ENCODE measurements at regions not wholly inside any gene's neighbourhood (a gene's known extent, or its start where the extent isn't known, plus 50 kb on each side); places are given as distances from the start of the nearest gene placed in this dataset.

- DNase-seq (ENCODE audit: low spot score): no peak
- Histone ChIP-seq H3K9ac (ENCODE audit: low read depth, low read length, poor library complexity) (no peak overlapping the region), H3K9me3 (replicated peaks in 1 of 2; ENCODE audit: control insufficient read depth in 2 of 2, insufficient read depth in 1 of 2, low read depth in 1 of 2, low read length in 2 of 2) (no peaks in the 10 kb centered on the region), H2AK5ac (ENCODE audit: low read depth, low read length) (no peak overlapping the region), H2BK5ac (ENCODE audit: low read length) (no peak overlapping the region), H2BK120ac (ENCODE audit: low read depth, low read length) (no peak overlapping the region), H3K27me3 (ENCODE audit: control insufficient read depth in 3 of 3, insufficient read depth in 3 of 3, low read depth in 1 of 3, low read length in 3 of 3) (peaks cover 0 to 10% (median 0%) of the 10 kb centered on the region in 3 experiments), H3K27ac (replicated peaks; ENCODE audit: low read length) (no peak overlapping the region), H3K79me1 (ENCODE audit: low read depth, low read length) (no peaks in the 10 kb centered on the region), H3K4ac (ENCODE audit: low read length) (no peak overlapping the region), H4K8ac (ENCODE audit: low read depth, low read length) (no peak overlapping the region), H3K23ac (ENCODE audit: low read depth, low read length, poor library complexity) (no peak overlapping the region), H4K91ac (ENCODE audit: low read depth, low read length, poor library complexity) (no peak overlapping the region), H3K36me3 (replicated peaks in 1 of 2; ENCODE audit: control insufficient read depth in 2 of 2, insufficient read depth in 2 of 2, low read length in 2 of 2) (no peaks in the 10 kb centered on the region), H2BK12ac (ENCODE audit: low read length) (no peak overlapping the region), H3K18ac (ENCODE audit: low read length) (no peak overlapping the region), H3K4me3 (ENCODE audit: low read length in 2 of 2) (no peak overlapping the region), H2AFZ (ENCODE audit: low read length) (no peak overlapping the region), H2BK15ac (ENCODE audit: low read length) (no peak overlapping the region), H3K14ac (ENCODE audit: low read length) (no peak overlapping the region), H3K4me2 (ENCODE audit: insufficient read depth, low read length, poor library complexity, severe bottlenecking) (no peak overlapping the region), H3K4me1 (ENCODE audit: control insufficient read depth in 2 of 2, insufficient read depth in 1 of 2, low read depth in 1 of 2, low read length in 2 of 2) (peaks cover 0 to 4% of the 10 kb centered on the region in 2 donors)
- WGBS, 2 donors (ENCODE audit: extremely low coverage in 2 of 2, insufficient read length in 2 of 2, insufficient replicate concordance in 1 of 2): no CpG with 5 or more reads among the region's 4 CpGs
Measured at GRCh38 chr1:55311979-55312378, 96.8 kb upstream of the USP24 start.

- no peak overlapping the region for H2BK15ac ChIP-seq (ENCODE audit: low read length)
- H2BK5ac ChIP-seq (ENCODE audit: low read length): no peak overlapping the region
- no peaks in the 10 kb centered on the region for H3K79me1 ChIP-seq (ENCODE audit: low read depth, low read length)
- no peak overlapping the region for H3K4me2 ChIP-seq (ENCODE audit: insufficient read depth, low read length, poor library complexity, severe bottlenecking)
- WGBS, 2 donors (ENCODE audit: extremely low coverage in 2 of 2, insufficient read length in 2 of 2, insufficient replicate concordance in 1 of 2): no CpG with 5 or more reads among the region's 7 CpGs
- H3K14ac ChIP-seq (ENCODE audit: low read length): no peak overlapping the region
- no peak overlapping the region for H4K8ac ChIP-seq (ENCODE audit: low read depth, low read length)
- H3K27ac ChIP-seq (replicated peaks; ENCODE audit: low read length): no peak overlapping the region
- H3K4me3 ChIP-seq (ENCODE audit: low read length in 2 of 2): no peak overlapping the region
- no peaks in the 10 kb centered on the region for H3K9me3 ChIP-seq (replicated peaks in 1 of 2; ENCODE audit: control insufficient read depth in 2 of 2, insufficient read depth in 1 of 2, low read depth in 1 of 2, low read length in 2 of 2)
- no peak overlapping the region for H3K9ac ChIP-seq (ENCODE audit: low read depth, low read length, poor library complexity)
- no peak overlapping the region for H3K18ac ChIP-seq (ENCODE audit: low read length)
- H2AFZ ChIP-seq (ENCODE audit: low read length): no peak overlapping the region
- peaks cover 0 to 10% (median 0%) of the 10 kb centered on the region in 3 experiments for H3K27me3 ChIP-seq (ENCODE audit: control insufficient read depth in 3 of 3, insufficient read depth in 3 of 3, low read depth in 1 of 3, low read length in 3 of 3)
- H2AK5ac ChIP-seq (ENCODE audit: low read depth, low read length): no peak overlapping the region
- no peak for DNase-seq (ENCODE audit: low spot score)
- peaks cover 0 to 4% of the 10 kb centered on the region in 2 donors for H3K4me1 ChIP-seq (ENCODE audit: control insufficient read depth in 2 of 2, insufficient read depth in 1 of 2, low read depth in 1 of 2, low read length in 2 of 2)
- no peak overlapping the region for H3K4ac ChIP-seq (ENCODE audit: low read length)
- H4K91ac ChIP-seq (ENCODE audit: low read depth, low read length, poor library complexity): no peak overlapping the region
- no peak overlapping the region for H3K23ac ChIP-seq (ENCODE audit: low read depth, low read length, poor library complexity)
- no peak overlapping the region for H2BK12ac ChIP-seq (ENCODE audit: low read length)
- no peaks in the 10 kb centered on the region for H3K36me3 ChIP-seq (replicated peaks in 1 of 2; ENCODE audit: control insufficient read depth in 2 of 2, insufficient read depth in 2 of 2, low read length in 2 of 2)
- H2BK120ac ChIP-seq (ENCODE audit: low read depth, low read length): no peak overlapping the region
Measured at GRCh38 chr1:55311057-55311641, 96.0 kb upstream of the USP24 start.

- no peaks in the 10 kb centered on the region for H3K36me3 ChIP-seq (replicated peaks in 1 of 2; ENCODE audit: control insufficient read depth in 2 of 2, insufficient read depth in 2 of 2, low read length in 2 of 2)
- DNase-seq (ENCODE audit: low spot score): no peak
- H3K27ac ChIP-seq (replicated peaks; ENCODE audit: low read length): no peak overlapping the region
Measured at GRCh38 chr1:55310505-55310971, 95.4 kb upstream of the USP24 start.

GRCh38 chr1:55309786-55310504 lies 94.8 kb upstream of the USP24 start:
- Histone ChIP-seq H3K4ac (ENCODE audit: low read length) (no peak overlapping the region), H2BK12ac (ENCODE audit: low read length) (no peak overlapping the region), H3K27ac (replicated peaks; ENCODE audit: low read length) (no peak overlapping the region), H3K4me2 (ENCODE audit: insufficient read depth, low read length, poor library complexity, severe bottlenecking) (no peak overlapping the region), H3K36me3 (replicated peaks in 1 of 2; ENCODE audit: control insufficient read depth in 2 of 2, insufficient read depth in 2 of 2, low read length in 2 of 2) (no peaks in the 10 kb centered on the region), H3K23ac (ENCODE audit: low read depth, low read length, poor library complexity) (no peak overlapping the region), H3K18ac (ENCODE audit: low read length) (peak overlapping the region; percentile 49), H2AK5ac (ENCODE audit: low read depth, low read length) (no peak overlapping the region), H3K9ac (ENCODE audit: low read depth, low read length, poor library complexity) (no peak overlapping the region), H2BK5ac (ENCODE audit: low read length) (no peak overlapping the region), H4K8ac (ENCODE audit: low read depth, low read length) (no peak overlapping the region), H3K4me3 (ENCODE audit: low read length in 2 of 2) (no peak overlapping the region), H2BK120ac (ENCODE audit: low read depth, low read length) (no peak overlapping the region), H3K4me1 (ENCODE audit: control insufficient read depth in 2 of 2, insufficient read depth in 1 of 2, low read depth in 1 of 2, low read length in 2 of 2) (peaks cover 0 to 4% of the 10 kb centered on the region in 2 donors), H2BK15ac (ENCODE audit: low read length) (no peak overlapping the region), H3K27me3 (ENCODE audit: control insufficient read depth in 3 of 3, insufficient read depth in 3 of 3, low read depth in 1 of 3, low read length in 3 of 3) (peaks cover 0 to 8% (median 0%) of the 10 kb centered on the region in 3 experiments), H2AFZ (ENCODE audit: low read length) (no peak overlapping the region), H3K9me3 (replicated peaks in 1 of 2; ENCODE audit: control insufficient read depth in 2 of 2, insufficient read depth in 1 of 2, low read depth in 1 of 2, low read length in 2 of 2) (no peaks in the 10 kb centered on the region), H3K14ac (ENCODE audit: low read length) (no peak overlapping the region), H4K91ac (ENCODE audit: low read depth, low read length, poor library complexity) (no peak overlapping the region), H3K79me1 (ENCODE audit: low read depth, low read length) (no peaks in the 10 kb centered on the region)
- DNase-seq (ENCODE audit: low spot score): no peak
- no CpG with 5 or more reads among the region's 18 CpGs for WGBS, 2 donors (ENCODE audit: extremely low coverage in 2 of 2, insufficient read length in 2 of 2, insufficient replicate concordance in 1 of 2)

More at GRCh38 chr1:55310505-55310971, 95.4 kb upstream of the USP24 start:
- WGBS, 2 donors (ENCODE audit: extremely low coverage in 2 of 2, insufficient read length in 2 of 2, insufficient replicate concordance in 1 of 2): no CpG with 5 or more reads among the region's 3 CpGs
- H2BK5ac ChIP-seq (ENCODE audit: low read length): no peak overlapping the region
- no peaks in the 10 kb centered on the region for H3K9me3 ChIP-seq (replicated peaks in 1 of 2; ENCODE audit: control insufficient read depth in 2 of 2, insufficient read depth in 1 of 2, low read depth in 1 of 2, low read length in 2 of 2)
- no peak overlapping the region for H2BK120ac ChIP-seq (ENCODE audit: low read depth, low read length)
- H2AFZ ChIP-seq (ENCODE audit: low read length): no peak overlapping the region
- no peak overlapping the region for H3K18ac ChIP-seq (ENCODE audit: low read length)
- no peak overlapping the region for H3K23ac ChIP-seq (ENCODE audit: low read depth, low read length, poor library complexity)
- no peak overlapping the region for H4K91ac ChIP-seq (ENCODE audit: low read depth, low read length, poor library complexity)
- no peak overlapping the region for H3K14ac ChIP-seq (ENCODE audit: low read length)
- no peak overlapping the region for H2BK15ac ChIP-seq (ENCODE audit: low read length)
- H3K27me3 ChIP-seq (ENCODE audit: control insufficient read depth in 3 of 3, insufficient read depth in 3 of 3, low read depth in 1 of 3, low read length in 3 of 3): peaks cover 0 to 10% (median 0%) of the 10 kb centered on the region in 3 experiments
- H3K4me2 ChIP-seq (ENCODE audit: insufficient read depth, low read length, poor library complexity, severe bottlenecking): no peak overlapping the region
- H2AK5ac ChIP-seq (ENCODE audit: low read depth, low read length): no peak overlapping the region
- no peak overlapping the region for H3K4ac ChIP-seq (ENCODE audit: low read length)
- H4K8ac ChIP-seq (ENCODE audit: low read depth, low read length): no peak overlapping the region
- H3K4me3 ChIP-seq (ENCODE audit: low read length in 2 of 2): no peak overlapping the region
- H3K4me1 ChIP-seq (ENCODE audit: control insufficient read depth in 2 of 2, insufficient read depth in 1 of 2, low read depth in 1 of 2, low read length in 2 of 2): peaks cover 0 to 4% of the 10 kb centered on the region in 2 donors
- H3K79me1 ChIP-seq (ENCODE audit: low read depth, low read length): no peaks in the 10 kb centered on the region
- H2BK12ac ChIP-seq (ENCODE audit: low read length): no peak overlapping the region
- H3K9ac ChIP-seq (ENCODE audit: low read depth, low read length, poor library complexity): no peak overlapping the region

All from neuronal stem cell (in vitro differentiated cells).